ENCODE measurements at regions not wholly inside any gene's neighbourhood (a gene's known extent, or its start where the extent isn't known, plus 50 kb on each side); places are given as distances from the start of the nearest gene placed in this dataset.

DNA sequence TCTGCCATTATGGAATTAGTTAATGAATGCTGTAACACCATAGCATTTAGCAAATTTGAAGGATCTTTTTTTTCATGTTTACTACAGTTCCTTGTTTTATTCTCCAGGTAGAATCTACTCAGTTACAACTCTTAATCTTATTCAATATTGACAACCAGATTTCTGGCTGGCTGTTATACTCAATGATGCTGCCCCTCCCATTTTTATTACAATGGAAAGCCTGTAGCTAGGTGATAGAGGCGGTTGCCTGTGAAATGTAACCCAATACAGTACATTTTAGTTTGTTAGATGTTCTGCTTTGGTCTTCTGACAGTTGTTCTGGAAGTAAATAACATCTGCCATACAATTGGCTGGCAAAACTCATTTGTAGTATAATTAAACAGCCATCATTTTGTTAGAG, 294.2 kb downstream of the DMRTA1 start:
- CTCF ChIA-PET, result interaction anchor here (0.6 kb wide), 1 partner anchor 1577 kb away, joined by 3 read pairs; no protein-coding TSS in a partner anchor
- POLR2A ChIA-PET, result no interaction called here
- H3K9me3 ChIP-seq (ENCODE audit: control insufficient read depth, insufficient read depth, low read depth, low read length), result no peaks in the 10 kb centered on the region
- no peaks in the 10 kb centered on the region for H3K4me1 ChIP-seq (ENCODE audit: control insufficient read depth, insufficient read depth, low read length)
- TF ChIP-seq BCL11B (tag by site-specific recombination; IDR thresholded peaks at IDR 0.05; ENCODE audit: low read depth) (no peak), KLF8 (tag by site-specific recombination; IDR thresholded peaks at IDR 0.05) (no peak), ZNF184 (tag by site-specific recombination; IDR thresholded peaks at IDR 0.05) (no peak), ZNF366 (tag by site-specific recombination; conservative IDR thresholded peaks at IDR 0.05) (no peak), ZNF423 (tag by site-specific recombination; IDR thresholded peaks at IDR 0.05) (no peak), ZNF843 (tag by site-specific recombination; IDR thresholded peaks at IDR 0.05) (no peak), ZNF10 (tag by site-specific recombination; IDR thresholded peaks at IDR 0.05) (no peak), ZNF660 (tag by site-specific recombination; IDR thresholded peaks at IDR 0.05) (no peak), ZNF530 (tag by site-specific recombination; IDR thresholded peaks at IDR 0.05; ENCODE audit: low read depth) (no peak), ZNF629 (tag by site-specific recombination; IDR thresholded peaks at IDR 0.05) (no peak), FEZF1 (tag by site-specific recombination; IDR thresholded peaks at IDR 0.05) (no peak), RBAK (tag by site-specific recombination; IDR thresholded peaks at IDR 0.05) (no peak)
- TF ChIP-seq, protein P1, sequence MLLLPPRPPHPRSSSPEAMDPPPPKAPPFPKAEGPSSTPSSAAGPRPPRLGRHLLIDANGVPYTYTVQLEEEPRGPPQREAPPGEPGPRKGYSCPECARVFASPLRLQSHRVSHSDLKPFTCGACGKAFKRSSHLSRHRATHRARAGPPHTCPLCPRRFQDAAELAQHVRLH (tag by site-specific recombination; IDR thresholded peaks at IDR 0.05), result no peak
- TF ChIP-seq, protein P2, sequence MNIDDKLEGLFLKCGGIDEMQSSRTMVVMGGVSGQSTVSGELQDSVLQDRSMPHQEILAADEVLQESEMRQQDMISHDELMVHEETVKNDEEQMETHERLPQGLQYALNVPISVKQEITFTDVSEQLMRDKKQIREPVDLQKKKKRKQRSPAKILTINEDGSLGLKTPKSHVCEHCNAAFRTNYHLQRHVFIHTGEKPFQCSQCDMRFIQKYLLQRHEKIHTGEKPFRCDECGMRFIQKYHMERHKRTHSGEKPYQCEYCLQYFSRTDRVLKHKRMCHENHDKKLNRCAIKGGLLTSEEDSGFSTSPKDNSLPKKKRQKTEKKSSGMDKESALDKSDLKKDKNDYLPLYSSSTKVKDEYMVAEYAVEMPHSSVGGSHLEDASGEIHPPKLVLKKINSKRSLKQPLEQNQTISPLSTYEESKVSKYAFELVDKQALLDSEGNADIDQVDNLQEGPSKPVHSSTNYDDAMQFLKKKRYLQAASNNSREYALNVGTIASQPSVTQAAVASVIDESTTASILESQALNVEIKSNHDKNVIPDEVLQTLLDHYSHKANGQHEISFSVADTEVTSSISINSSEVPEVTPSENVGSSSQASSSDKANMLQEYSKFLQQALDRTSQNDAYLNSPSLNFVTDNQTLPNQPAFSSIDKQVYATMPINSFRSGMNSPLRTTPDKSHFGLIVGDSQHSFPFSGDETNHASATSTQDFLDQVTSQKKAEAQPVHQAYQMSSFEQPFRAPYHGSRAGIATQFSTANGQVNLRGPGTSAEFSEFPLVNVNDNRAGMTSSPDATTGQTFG (tag by site-specific recombination; IDR thresholded peaks at IDR 0.05; ENCODE audit: borderline replicate concordance), result no peak
- TF ChIP-seq, protein P3, sequence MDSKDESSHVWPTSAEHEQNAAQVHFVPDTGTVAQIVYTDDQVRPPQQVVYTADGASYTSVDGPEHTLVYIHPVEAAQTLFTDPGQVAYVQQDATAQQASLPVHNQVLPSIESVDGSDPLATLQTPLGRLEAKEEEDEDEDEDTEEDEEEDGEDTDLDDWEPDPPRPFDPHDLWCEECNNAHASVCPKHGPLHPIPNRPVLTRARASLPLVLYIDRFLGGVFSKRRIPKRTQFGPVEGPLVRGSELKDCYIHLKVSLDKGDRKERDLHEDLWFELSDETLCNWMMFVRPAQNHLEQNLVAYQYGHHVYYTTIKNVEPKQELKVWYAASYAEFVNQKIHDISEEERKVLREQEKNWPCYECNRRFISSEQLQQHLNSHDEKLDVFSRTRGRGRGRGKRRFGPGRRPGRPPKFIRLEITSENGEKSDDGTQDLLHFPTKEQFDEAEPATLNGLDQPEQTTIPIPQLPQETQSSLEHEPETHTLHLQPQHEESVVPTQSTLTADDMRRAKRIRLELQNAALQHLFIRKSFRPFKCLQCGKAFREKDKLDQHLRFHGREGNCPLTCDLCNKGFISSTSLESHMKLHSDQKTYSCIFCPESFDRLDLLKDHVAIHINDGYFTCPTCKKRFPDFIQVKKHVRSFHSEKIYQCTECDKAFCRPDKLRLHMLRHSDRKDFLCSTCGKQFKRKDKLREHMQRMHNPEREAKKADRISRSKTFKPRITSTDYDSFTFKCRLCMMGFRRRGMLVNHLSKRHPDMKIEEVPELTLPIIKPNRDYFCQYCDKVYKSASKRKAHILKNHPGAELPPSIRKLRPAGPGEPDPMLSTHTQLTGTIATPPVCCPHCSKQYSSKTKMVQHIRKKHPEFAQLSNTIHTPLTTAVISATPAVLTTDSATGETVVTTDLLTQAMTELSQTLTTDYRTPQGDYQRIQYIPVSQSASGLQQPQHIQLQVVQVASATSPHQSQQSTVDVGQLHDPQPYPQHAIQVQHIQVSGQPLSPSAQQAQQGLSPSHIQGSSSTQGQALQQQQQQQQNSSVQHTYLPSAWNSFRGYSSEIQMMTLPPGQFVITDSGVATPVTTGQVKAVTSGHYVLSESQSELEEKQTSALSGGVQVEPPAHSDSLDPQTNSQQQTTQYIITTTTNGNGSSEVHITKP (tag by site-specific recombination; IDR thresholded peaks at IDR 0.05), result no peak
- H3K36me3 ChIP-seq (ENCODE audit: control insufficient read depth in 2 of 2, insufficient read depth in 1 of 2, low read length in 2 of 2), result no peaks in the 10 kb centered on the region
- no peak overlapping the region for H3K4me3 ChIP-seq (ENCODE audit: low read depth, low read length)
- H3K27ac ChIP-seq (ENCODE audit: extremely low read depth, low read depth, low read length), result no peak overlapping the region

DNA sequence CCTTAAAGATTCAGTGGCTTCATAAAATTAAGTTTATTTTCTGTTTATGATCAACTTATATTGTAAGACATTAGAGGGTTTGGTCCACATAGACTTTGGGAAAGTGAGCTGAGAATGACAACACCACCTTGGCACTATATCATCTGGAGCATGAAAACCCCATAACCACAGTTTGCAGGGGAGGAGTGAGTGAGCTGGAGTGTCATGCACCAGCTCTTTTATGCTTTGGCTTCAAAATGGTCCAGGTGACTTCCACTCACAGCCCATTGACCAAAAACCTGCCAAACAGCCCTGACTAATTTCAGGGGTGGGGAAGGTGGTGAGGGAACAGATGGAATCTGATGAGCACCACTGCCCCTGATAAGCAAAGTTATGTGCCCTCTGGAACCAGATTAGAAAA, 295.8 kb downstream of the DMRTA1 start:
- CTCF ChIA-PET, result no interaction called here
- Histone ChIP-seq H3K27ac (ENCODE audit: extremely low read depth, low read depth, low read length) (no peak overlapping the region), H3K4me3 (ENCODE audit: low read depth, low read length) (no peak overlapping the region), H3K9me3 (ENCODE audit: control insufficient read depth, insufficient read depth, low read depth, low read length) (no peaks in the 10 kb centered on the region), H3K4me1 (ENCODE audit: control insufficient read depth, insufficient read depth, low read length) (no peaks in the 10 kb centered on the region), H3K36me3 (ENCODE audit: control insufficient read depth in 2 of 2, insufficient read depth in 1 of 2, low read length in 2 of 2) (no peaks in the 10 kb centered on the region)
- POLR2A ChIA-PET, result no interaction called here
- TF ChIP-seq ZNF2 (tag by site-specific recombination; IDR thresholded peaks at IDR 0.05), result no peak
- no peak for TF ChIP-seq GFI1B (tag by site-specific recombination; IDR thresholded peaks at IDR 0.05)
- TF ChIP-seq ZNF843 (tag by site-specific recombination; IDR thresholded peaks at IDR 0.05), result no peak
- TF ChIP-seq ZNF23 (tag by site-specific recombination; IDR thresholded peaks at IDR 0.05; ENCODE audit: borderline replicate concordance), result no peak
- TF ChIP-seq ZNF571 (tag by site-specific recombination; IDR thresholded peaks at IDR 0.05), result no peak
- TF ChIP-seq ZBTB1 (tag by site-specific recombination; IDR thresholded peaks at IDR 0.05), result no peak
- TF ChIP-seq, protein P4, sequence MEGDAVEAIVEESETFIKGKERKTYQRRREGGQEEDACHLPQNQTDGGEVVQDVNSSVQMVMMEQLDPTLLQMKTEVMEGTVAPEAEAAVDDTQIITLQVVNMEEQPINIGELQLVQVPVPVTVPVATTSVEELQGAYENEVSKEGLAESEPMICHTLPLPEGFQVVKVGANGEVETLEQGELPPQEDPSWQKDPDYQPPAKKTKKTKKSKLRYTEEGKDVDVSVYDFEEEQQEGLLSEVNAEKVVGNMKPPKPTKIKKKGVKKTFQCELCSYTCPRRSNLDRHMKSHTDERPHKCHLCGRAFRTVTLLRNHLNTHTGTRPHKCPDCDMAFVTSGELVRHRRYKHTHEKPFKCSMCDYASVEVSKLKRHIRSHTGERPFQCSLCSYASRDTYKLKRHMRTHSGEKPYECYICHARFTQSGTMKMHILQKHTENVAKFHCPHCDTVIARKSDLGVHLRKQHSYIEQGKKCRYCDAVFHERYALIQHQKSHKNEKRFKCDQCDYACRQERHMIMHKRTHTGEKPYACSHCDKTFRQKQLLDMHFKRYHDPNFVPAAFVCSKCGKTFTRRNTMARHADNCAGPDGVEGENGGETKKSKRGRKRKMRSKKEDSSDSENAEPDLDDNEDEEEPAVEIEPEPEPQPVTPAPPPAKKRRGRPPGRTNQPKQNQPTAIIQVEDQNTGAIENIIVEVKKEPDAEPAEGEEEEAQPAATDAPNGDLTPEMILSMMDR (tag by site-specific recombination; IDR thresholded peaks at IDR 0.05), result no peak
- TF ChIP-seq, protein P5, sequence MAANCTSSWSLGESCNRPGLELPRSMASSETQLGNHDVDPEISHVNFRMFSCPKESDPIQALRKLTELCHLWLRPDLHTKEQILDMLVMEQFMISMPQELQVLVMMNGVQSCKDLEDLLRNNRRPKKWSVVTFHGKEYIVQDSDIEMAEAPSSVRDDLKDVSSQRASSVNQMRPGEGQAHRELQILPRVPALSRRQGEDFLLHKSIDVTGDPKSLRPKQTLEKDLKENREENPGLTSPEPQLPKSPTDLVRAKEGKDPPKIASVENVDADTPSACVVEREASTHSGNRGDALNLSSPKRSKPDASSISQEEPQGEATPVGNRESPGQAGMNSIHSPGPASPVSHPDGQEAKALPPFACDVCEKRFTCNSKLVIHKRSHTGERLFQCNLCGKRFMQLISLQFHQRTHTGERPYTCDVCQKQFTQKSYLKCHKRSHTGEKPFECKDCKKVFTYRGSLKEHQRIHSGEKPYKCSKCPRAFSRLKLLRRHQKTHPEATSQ (tag by site-specific recombination; IDR thresholded peaks at IDR 0.05), result no peak
- TF ChIP-seq, protein P6, sequence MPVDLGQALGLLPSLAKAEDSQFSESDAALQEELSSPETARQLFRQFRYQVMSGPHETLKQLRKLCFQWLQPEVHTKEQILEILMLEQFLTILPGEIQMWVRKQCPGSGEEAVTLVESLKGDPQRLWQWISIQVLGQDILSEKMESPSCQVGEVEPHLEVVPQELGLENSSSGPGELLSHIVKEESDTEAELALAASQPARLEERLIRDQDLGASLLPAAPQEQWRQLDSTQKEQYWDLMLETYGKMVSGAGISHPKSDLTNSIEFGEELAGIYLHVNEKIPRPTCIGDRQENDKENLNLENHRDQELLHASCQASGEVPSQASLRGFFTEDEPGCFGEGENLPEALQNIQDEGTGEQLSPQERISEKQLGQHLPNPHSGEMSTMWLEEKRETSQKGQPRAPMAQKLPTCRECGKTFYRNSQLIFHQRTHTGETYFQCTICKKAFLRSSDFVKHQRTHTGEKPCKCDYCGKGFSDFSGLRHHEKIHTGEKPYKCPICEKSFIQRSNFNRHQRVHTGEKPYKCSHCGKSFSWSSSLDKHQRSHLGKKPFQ (tag by site-specific recombination; IDR thresholded peaks at IDR 0.05), result no peak
